Fibroblast of lung (primary cell): ENCODE measurements at regions not wholly inside any gene's neighbourhood (a gene's known extent, or its start where the extent isn't known, plus 50 kb on each side); places are given as distances from the start of the nearest gene placed in this dataset.

Source experiments
- DNase-seq, 2 donors: peaks; one replicate each; pipeline versions ENCODE4 v3.0.0 to v3.0.0-alpha.2; 2010; ENCODE audit warnings: low read depth in 2 of 2
- H2AFZ ChIP-seq: 2 replicates; pipeline ENCODE4 v1.5.1; 2012; ENCODE audit warnings: low read length, control low read depth, inconsistent platforms
- H3K27ac ChIP-seq: 2 replicates; pipeline ENCODE4 v1.5.1; 2011; ENCODE audit warnings: low read length, control low read depth; ENCODE audit not compliant: insufficient read depth
- H3K27me3 ChIP-seq: 2 replicates; pipeline ENCODE4 v1.5.1; 2011; ENCODE audit warnings: mild to moderate bottlenecking, low read length; ENCODE audit not compliant: control insufficient read depth, insufficient read depth
- H3K36me3 ChIP-seq: 2 replicates; pipeline ENCODE4 v1.5.1; 2011; ENCODE audit warnings: low read length; ENCODE audit not compliant: control insufficient read depth, insufficient read depth
- H3K4me1 ChIP-seq: 2 replicates; pipeline ENCODE4 v1.5.1; 2011; ENCODE audit warnings: low read length; ENCODE audit not compliant: control insufficient read depth, insufficient read depth; ENCODE audit errors: extremely low read depth
- H3K4me2 ChIP-seq: 2 replicates; pipeline ENCODE4 v1.5.1; 2011; ENCODE audit warnings: low read length, control low read depth; ENCODE audit not compliant: insufficient read depth; ENCODE audit errors: extremely low read depth
- H3K4me3 ChIP-seq, 4 experiments: fragments of 200-600 bp in 1 of 4; sonication (generic) in 1 of 4; replicated peaks in 1 of 4; 2 replicates each; pipeline ENCODE4 v1.5.1; 2011 to 2016; ENCODE audit warnings: low read length in 4 of 4, low read depth in 3 of 4, mild to moderate bottlenecking in 3 of 4, control low read depth in 2 of 4, inconsistent platforms in 1 of 4, mixed read lengths in 1 of 4; ENCODE audit not compliant: insufficient read depth in 1 of 4; ENCODE audit errors: control extremely low read depth in 1 of 4
- H3K79me2 ChIP-seq: 2 replicates; pipeline ENCODE4 v1.5.1; 2012; ENCODE audit warnings: mild to moderate bottlenecking, low read length, inconsistent platforms; ENCODE audit not compliant: control insufficient read depth, insufficient read depth
- H3K9ac ChIP-seq: 2 replicates; pipeline ENCODE4 v1.5.1; 2011; ENCODE audit warnings: mild to moderate bottlenecking, low read length, control low read depth; ENCODE audit not compliant: insufficient read depth
- H3K9me3 ChIP-seq: 2 replicates; pipeline ENCODE4 v1.5.1; 2012; ENCODE audit warnings: low read depth, low read length; ENCODE audit not compliant: control insufficient read depth, insufficient read depth
- H4K20me1 ChIP-seq: 2 replicates; pipeline ENCODE4 v1.5.1; 2011; ENCODE audit warnings: low read length; ENCODE audit not compliant: control insufficient read depth, insufficient read depth; ENCODE audit errors: extremely low read depth
- CTCF ChIP-seq, 2 donors: IDR thresholded peaks in 1 of 2; conservative IDR thresholded peaks in 1 of 2; 1 replicate in 1 of 2; 2 replicates in 1 of 2; pipeline ENCODE4 v1.5.1; 2011 to 2012; ENCODE audit warnings: low read length in 2 of 2, control low read depth in 1 of 2, inconsistent platforms in 1 of 2, low read depth in 1 of 2, mild to moderate bottlenecking in 1 of 2
- EZH2 ChIP-seq: IDR thresholded peaks from 2 replicates; pipeline ENCODE4 v1.5.1; 2012; ENCODE audit warnings: low read length, control low read depth, mild to moderate bottlenecking; ENCODE audit errors: missing control alignments

DNA sequence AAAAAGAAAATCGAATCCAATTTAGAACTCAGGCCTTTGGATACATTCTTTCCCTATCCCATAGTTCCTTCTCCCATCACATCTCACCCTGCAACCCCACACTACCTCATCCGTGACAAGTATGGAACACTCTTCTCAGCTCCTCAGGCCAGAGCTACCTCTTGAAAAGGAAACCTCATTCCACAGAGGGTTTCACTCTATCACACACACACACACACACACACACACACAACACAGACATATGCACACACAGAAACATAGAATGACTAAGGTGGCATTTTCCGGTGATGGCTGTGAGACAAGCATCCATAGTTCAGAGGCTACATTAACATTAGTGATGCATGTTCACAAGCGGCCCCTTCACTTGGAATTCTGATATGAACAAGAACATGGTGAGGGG lies 122.0 kb upstream of the HES1 start:
- Histone ChIP-seq H3K27ac (no peak overlapping the region), H4K20me1 (no peaks in the 10 kb centered on the region), H3K4me2 (no peak overlapping the region), H3K4me3 (no peak overlapping the region), H3K27me3 (peaks cover 14% of the 10 kb centered on the region), H3K79me2 (no peaks in the 10 kb centered on the region), H3K4me1 (no peaks in the 10 kb centered on the region), H3K36me3 (no peaks in the 10 kb centered on the region), H2AFZ (no peak overlapping the region), H3K9ac (no peak overlapping the region), H3K9me3 (no peaks in the 10 kb centered on the region)
- no peak for TF ChIP-seq EZH2
- TF ChIP-seq CTCF (conservative IDR thresholded peaks at IDR 0.05 in 1 of 2, IDR thresholded peaks at IDR 0.05 in 1 of 2; ENCODE audit: low read depth in 1 of 2, low read length in 2 of 2), result no peak
- no peak for DNase-seq

DNA sequence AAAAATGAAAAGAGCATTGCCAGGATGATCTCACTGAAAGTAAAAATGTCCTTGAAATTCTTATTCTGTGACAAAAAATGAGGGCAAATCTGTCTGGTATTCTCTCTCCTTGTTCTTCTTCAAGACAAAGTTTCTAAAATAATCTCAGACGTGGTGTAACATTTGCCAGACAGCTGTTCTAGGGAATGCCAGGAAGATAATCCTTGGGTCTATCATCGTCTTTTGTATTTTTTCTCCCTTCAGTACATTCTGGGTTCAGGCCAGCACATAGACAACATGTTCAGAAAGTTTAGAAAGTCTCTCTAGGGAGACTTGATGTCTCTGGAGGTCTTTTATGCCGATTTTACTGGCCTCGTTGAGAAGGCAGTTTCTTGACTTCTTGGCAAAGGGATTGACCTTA lies 121.2 kb upstream of the HES1 start:
- DNase-seq, result no peak
- H3K36me3 ChIP-seq, result no peaks in the 10 kb centered on the region
- TF ChIP-seq EZH2 (no peak), CTCF (conservative IDR thresholded peaks at IDR 0.05 in 1 of 2, IDR thresholded peaks at IDR 0.05 in 1 of 2; ENCODE audit: low read depth in 1 of 2, low read length in 2 of 2) (no peak)
- H3K4me1 ChIP-seq, result no peaks in the 10 kb centered on the region
- H3K9me3 ChIP-seq, result no peaks in the 10 kb centered on the region
- no peak overlapping the region for H2AFZ ChIP-seq
- H3K27me3 ChIP-seq, result peaks cover 14% of the 10 kb centered on the region
- H3K4me3 ChIP-seq, result no peak overlapping the region
- no peak overlapping the region for H3K4me2 ChIP-seq
- H3K27ac ChIP-seq, result no peak overlapping the region
- no peaks in the 10 kb centered on the region for H3K79me2 ChIP-seq
- no peak overlapping the region for H3K9ac ChIP-seq
- no peaks in the 10 kb centered on the region for H4K20me1 ChIP-seq

- Histone ChIP-seq H4K20me1 (no peaks in the 10 kb centered on the region), H3K27me3 (peaks cover 2% of the 10 kb centered on the region), H3K9ac (no peak overlapping the region), H3K4me3 (no peak overlapping the region), H3K36me3 (no peaks in the 10 kb centered on the region), H3K9me3 (no peaks in the 10 kb centered on the region), H3K79me2 (no peaks in the 10 kb centered on the region), H2AFZ (no peak overlapping the region), H3K4me2 (no peak overlapping the region), H3K4me1 (no peaks in the 10 kb centered on the region), H3K27ac (no peak overlapping the region)
- DNase-seq, result no peak
- no peak for TF ChIP-seq EZH2
- no peak for TF ChIP-seq CTCF (conservative IDR thresholded peaks at IDR 0.05 in 1 of 2, IDR thresholded peaks at IDR 0.05 in 1 of 2; ENCODE audit: low read depth in 1 of 2, low read length in 2 of 2)
Observed at GRCh38 chr3:194019398-194020165, 116.4 kb upstream of the HES1 start.
